ENCODE measurements at regions not wholly inside any gene's neighbourhood (a gene's known extent, or its start where the extent isn't known, plus 50 kb on each side); places are given as distances from the start of the nearest gene placed in this dataset.
"Not testable (repeated sequence)": the region's sequence is repeated elsewhere in the genome, so short reads cannot be mapped to it uniquely, and the experiment has no call there.

DNA sequence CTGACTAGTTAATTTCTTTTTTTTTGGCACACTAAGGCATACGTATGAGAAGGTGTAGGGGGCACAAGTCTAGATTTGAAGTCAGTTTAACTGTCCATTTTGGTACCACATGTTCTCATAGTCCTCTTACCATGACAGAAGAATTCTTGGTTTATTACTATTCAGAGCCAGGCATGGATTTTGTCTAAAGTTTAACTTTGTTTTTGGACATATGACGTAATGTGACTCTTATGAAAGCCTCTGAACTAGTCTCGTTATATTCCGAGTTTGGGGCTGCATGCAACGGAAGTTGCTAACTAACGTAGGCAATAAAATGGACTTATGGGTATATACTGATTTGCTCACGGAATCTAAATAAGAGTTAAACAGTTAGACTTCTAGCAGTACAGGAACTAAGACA lies 62.9 kb downstream of the MSTN start:
- Histone ChIP-seq H3T11ph (ENCODE audit: low read length) (no peak overlapping the region), H3K4me2 (ENCODE audit: insufficient read depth, insufficient read length, low read length) (no peak overlapping the region), H3K18ac (ENCODE audit: insufficient read length, low read depth, low read length) (no peak overlapping the region), H3K56ac (ENCODE audit: insufficient read length, low read depth, low read length) (no peak overlapping the region), H4K5ac (ENCODE audit: insufficient read length, low read depth, low read length) (no peak overlapping the region), H2AK5ac (ENCODE audit: insufficient read length, low read length) (no peak overlapping the region), H3K27ac (ENCODE audit: insufficient read length, low read depth, low read length) (no peak overlapping the region), H3K4me1 (ENCODE audit: insufficient read depth, low read length) (no peaks in the 10 kb centered on the region), H3K9ac (ENCODE audit: extremely low read depth, insufficient read length, low read length) (no peak overlapping the region), H3K14ac (ENCODE audit: insufficient read depth, low read length) (no peak overlapping the region), H3K27me3 (ENCODE audit: insufficient read depth, low read length) (no peaks in the 10 kb centered on the region), H4K8ac (replicated peaks; ENCODE audit: insufficient read length, low read depth, low read length) (no peak overlapping the region), H3K23me2 (ENCODE audit: insufficient read length, low read depth, low read length, poor library complexity, severe bottlenecking) (no peaks in the 10 kb centered on the region), H3K79me2 (ENCODE audit: insufficient read depth, low read length) (no peaks in the 10 kb centered on the region), H3K23ac (ENCODE audit: insufficient read length, low read depth, low read length) (no peak overlapping the region), H2BK20ac (ENCODE audit: low read depth, low read length, poor library complexity, severe bottlenecking) (no peak overlapping the region), H2BK5ac (ENCODE audit: insufficient read length, low read length) (no peak overlapping the region), H2BK120ac (ENCODE audit: low read depth, low read length, poor library complexity, severe bottlenecking) (no peak overlapping the region), H2AFZ (ENCODE audit: low read length) (no peak overlapping the region), H3K79me1 (ENCODE audit: insufficient read depth, low read depth, low read length, poor library complexity, severe bottlenecking) (no peaks in the 10 kb centered on the region), H3K4ac (ENCODE audit: low read depth, low read length) (no peak overlapping the region), H2BK12ac (ENCODE audit: insufficient read length, low read depth, low read length) (no peak overlapping the region), H3K9me3 (ENCODE audit: control insufficient read depth, low read depth, low read length) (no peaks in the 10 kb centered on the region), H2BK15ac (ENCODE audit: low read depth, low read length) (no peak overlapping the region), H4K91ac (ENCODE audit: insufficient read length, low read depth, low read length) (no peak overlapping the region), H4K20me1 (ENCODE audit: control insufficient read depth, insufficient read depth, insufficient read length) (no peaks in the 10 kb centered on the region)
- H3K9me3 Mint-ChIP-seq, result peaks cover 15 to 22% of the 10 kb centered on the region in 2 experiments
- no peaks in the 10 kb centered on the region for H3K4me1 Mint-ChIP-seq
- no peak overlapping the region for H3K4me3 Mint-ChIP-seq
- H3K27ac Mint-ChIP-seq, result no peak overlapping the region
- TF ChIP-seq, protein P1, sequence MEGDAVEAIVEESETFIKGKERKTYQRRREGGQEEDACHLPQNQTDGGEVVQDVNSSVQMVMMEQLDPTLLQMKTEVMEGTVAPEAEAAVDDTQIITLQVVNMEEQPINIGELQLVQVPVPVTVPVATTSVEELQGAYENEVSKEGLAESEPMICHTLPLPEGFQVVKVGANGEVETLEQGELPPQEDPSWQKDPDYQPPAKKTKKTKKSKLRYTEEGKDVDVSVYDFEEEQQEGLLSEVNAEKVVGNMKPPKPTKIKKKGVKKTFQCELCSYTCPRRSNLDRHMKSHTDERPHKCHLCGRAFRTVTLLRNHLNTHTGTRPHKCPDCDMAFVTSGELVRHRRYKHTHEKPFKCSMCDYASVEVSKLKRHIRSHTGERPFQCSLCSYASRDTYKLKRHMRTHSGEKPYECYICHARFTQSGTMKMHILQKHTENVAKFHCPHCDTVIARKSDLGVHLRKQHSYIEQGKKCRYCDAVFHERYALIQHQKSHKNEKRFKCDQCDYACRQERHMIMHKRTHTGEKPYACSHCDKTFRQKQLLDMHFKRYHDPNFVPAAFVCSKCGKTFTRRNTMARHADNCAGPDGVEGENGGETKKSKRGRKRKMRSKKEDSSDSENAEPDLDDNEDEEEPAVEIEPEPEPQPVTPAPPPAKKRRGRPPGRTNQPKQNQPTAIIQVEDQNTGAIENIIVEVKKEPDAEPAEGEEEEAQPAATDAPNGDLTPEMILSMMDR (conservative IDR thresholded peaks at IDR 0.05), result no peak
- DNase-seq, result no peak
- WGBS (ENCODE audit: extremely low coverage, insufficient read length, low lambda C conversion rate), result no CpG with 5 or more reads among the region's 7 CpGs
- H3K27me3 Mint-ChIP-seq (ENCODE audit: low read depth), result no peaks in the 10 kb centered on the region; the same call in 1 of the 2 replicates
- peaks cover 2 to 12% (median 2%) of the 10 kb centered on the region in 3 experiments; a peak in 3 of 7 replicates for H3K36me3 Mint-ChIP-seq (ENCODE audit: insufficient read depth in 1 of 3, low read depth in 3 of 3)

DNA sequence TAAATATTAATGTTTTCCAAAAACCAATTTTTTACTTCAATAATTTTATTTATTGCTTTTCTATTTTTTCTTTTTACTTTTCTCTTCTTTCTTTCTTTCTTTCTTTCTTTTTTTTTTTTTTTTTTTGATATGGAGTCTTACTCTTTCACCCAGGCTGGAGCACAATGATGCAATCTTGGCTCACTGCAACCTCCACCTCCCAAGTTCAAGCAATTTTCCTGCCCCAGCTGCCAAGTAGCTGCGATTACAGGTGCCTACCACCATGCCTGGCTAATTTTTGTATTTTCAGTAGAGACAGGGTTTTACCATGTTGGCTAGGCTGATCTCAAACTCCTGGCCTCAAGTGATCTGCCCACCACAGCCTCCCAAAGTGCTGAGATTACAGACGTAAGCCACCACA lies 63.9 kb downstream of the MSTN start:
- not testable (repeated sequence) for H3K4ac ChIP-seq (ENCODE audit: low read depth, low read length); H3K4me3 Mint-ChIP-seq; H3K4me1 Mint-ChIP-seq; H3K14ac ChIP-seq (ENCODE audit: insufficient read depth, low read length); H2BK120ac ChIP-seq (ENCODE audit: low read depth, low read length, poor library complexity, severe bottlenecking); H4K5ac ChIP-seq (ENCODE audit: insufficient read length, low read depth, low read length); DNase-seq; H3K23me2 ChIP-seq (ENCODE audit: insufficient read length, low read depth, low read length, poor library complexity, severe bottlenecking); H2AK5ac ChIP-seq (ENCODE audit: insufficient read length, low read length); H3K23ac ChIP-seq (ENCODE audit: insufficient read length, low read depth, low read length); H3K18ac ChIP-seq (ENCODE audit: insufficient read length, low read depth, low read length); H3K79me2 ChIP-seq (ENCODE audit: insufficient read depth, low read length); H2BK5ac ChIP-seq (ENCODE audit: insufficient read length, low read length); H2AFZ ChIP-seq (ENCODE audit: low read length); H3K27ac Mint-ChIP-seq; H3K79me1 ChIP-seq (ENCODE audit: insufficient read depth, low read depth, low read length, poor library complexity, severe bottlenecking); H3K56ac ChIP-seq (ENCODE audit: insufficient read length, low read depth, low read length); H2BK12ac ChIP-seq (ENCODE audit: insufficient read length, low read depth, low read length); H2BK15ac ChIP-seq (ENCODE audit: low read depth, low read length); H3K9ac ChIP-seq (ENCODE audit: extremely low read depth, insufficient read length, low read length); H3T11ph ChIP-seq (ENCODE audit: low read length); H3K27me3 ChIP-seq (ENCODE audit: insufficient read depth, low read length); H3K4me2 ChIP-seq (ENCODE audit: insufficient read depth, insufficient read length, low read length); H4K8ac ChIP-seq (replicated peaks; ENCODE audit: insufficient read length, low read depth, low read length); H2BK20ac ChIP-seq (ENCODE audit: low read depth, low read length, poor library complexity, severe bottlenecking); H3K27me3 Mint-ChIP-seq (ENCODE audit: low read depth); H4K91ac ChIP-seq (ENCODE audit: insufficient read length, low read depth, low read length); H3K27ac ChIP-seq (ENCODE audit: insufficient read length, low read depth, low read length); H4K20me1 ChIP-seq (ENCODE audit: control insufficient read depth, insufficient read depth, insufficient read length); H3K9me3 ChIP-seq (ENCODE audit: control insufficient read depth, low read depth, low read length); H3K4me1 ChIP-seq (ENCODE audit: insufficient read depth, low read length)
- no CpG with 5 or more reads among the region's 2 CpGs for WGBS (ENCODE audit: extremely low coverage, insufficient read length, low lambda C conversion rate)
- Mint-ChIP-seq H3K9me3 (peaks cover 20 to 26% of the 10 kb centered on the region in 2 experiments), H3K36me3 (ENCODE audit: insufficient read depth in 1 of 3, low read depth in 3 of 3) (peaks cover 2 to 15% (median 2%) of the 10 kb centered on the region in 3 experiments; a peak in 4 of 7 replicates)
